ENCODE measurements at regions not wholly inside any gene's neighbourhood (a gene's known extent, or its start where the extent isn't known, plus 50 kb on each side); places are given as distances from the start of the nearest gene placed in this dataset.
A peak's percentile ranks its signal among the peaks of the same experiment; 100 is the strongest.
"Not testable (repeated sequence)": the region's sequence is repeated elsewhere in the genome, so short reads cannot be mapped to it uniquely, and the experiment has no call there.

DNA sequence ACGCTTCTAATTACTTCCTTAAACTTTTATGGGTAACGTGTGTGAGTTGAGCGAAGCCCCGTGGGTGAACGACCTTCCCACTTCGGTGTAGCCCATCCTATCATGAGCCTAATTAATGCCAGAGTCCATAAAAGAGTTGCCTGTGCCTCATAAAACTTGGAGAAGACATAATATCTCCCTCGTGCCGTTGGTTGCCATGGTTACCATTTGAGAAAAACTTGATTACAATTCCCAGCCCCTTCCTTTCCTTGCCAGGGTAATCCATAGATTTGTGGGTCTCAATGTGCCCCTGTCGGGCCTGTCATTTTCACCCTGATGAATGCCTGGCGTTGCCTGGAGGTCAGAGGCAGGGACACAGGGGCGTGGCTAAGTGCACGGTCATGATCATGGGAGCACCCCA is 127.1 kb downstream of the GLRX3 start:
- no peak for DNase-seq

DNA sequence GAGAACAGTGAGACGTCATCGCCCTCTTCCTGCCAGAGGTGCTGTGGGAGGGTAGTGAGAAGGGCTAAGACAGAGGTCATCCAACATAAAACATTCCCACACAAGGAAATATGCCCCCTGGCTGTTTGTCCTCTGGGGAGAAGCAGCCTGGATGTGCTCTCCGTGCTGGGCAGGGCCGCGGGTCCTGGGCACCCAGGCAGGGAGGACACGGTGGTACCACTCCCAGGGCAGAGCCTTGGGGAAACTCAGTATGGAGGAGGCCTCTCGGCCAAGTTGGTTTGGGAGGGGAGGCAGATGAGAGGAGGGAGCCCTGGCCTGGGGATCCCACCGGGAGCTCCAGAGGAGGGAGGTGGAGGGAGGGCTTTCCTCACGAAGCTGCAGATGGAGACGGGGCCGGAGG is 129.4 kb downstream of the GLRX3 start:
- no peak for DNase-seq

GRCh38 chr10:130282492-130283218 is 146.5 kb downstream of the GLRX3 start:
- DNase-seq = no peak

DNA sequence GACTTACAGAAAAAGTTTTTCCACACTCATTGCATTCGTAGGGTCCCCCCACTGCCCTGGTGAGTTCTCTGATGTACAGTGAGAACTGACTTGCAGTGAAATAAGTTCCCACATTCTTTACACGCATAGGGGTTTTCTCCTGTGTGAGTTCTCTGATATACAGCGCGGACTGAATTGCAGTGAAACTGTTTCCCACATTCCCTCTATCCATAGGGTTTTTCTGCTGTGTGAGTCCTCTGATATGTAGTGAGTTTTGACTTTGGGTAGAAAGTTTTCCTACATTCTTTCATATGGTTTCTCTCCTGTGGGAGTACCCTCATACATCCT is 147.0 kb downstream of the GLRX3 start:
- no peak for DNase-seq

DNA sequence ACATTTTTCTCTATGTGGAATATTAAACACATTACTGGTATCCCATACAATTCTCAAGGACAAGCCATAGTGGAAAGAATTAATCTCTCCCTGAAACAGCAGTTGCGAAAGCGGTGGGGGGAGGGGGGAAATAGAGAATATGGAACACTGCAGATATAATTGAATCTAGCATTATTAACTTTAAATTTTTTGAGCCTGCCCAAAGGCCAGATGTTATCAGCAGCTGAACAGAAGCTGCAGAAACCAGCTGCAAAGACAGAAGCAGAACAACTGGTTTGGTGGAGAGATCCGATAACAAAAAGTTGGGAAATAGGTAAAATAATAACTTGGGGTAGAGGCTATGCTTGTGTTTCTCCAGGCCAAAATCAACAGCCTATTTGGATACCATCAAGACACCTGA is 159.6 kb downstream of the GLRX3 start:
- DNase-seq = not testable (repeated sequence)

GRCh38 chr10:130300608-130301020 is 164.4 kb downstream of the GLRX3 start:
- peak in 2 of 4 experiments; percentile 6 to 39 for DNase-seq

- DNase-seq = peak; percentile 7 to 52 (median 36)
Observed at GRCh38 chr10:130301021-130301892, 165.1 kb downstream of the GLRX3 start.

DNA sequence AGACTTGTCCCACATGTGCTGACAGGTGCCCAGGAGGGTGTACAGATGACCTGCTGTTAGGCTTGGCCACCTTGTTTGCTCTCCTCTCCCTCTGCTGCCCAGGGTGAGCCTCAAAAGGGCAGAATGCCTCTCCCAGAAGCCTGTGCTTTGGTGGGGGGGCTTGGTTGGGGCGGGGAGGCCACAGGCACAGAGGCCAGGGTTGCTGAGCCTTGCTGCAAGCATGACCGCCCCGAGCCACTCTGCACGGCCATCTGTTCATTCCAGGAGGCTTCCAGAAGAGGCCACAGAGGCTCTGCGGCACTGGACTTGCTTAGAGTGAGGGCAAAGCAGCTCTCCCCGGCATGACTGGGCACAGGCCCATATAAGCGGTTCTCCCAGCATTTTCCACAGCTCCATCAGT is 190.8 kb downstream of the GLRX3 start:
- DNase-seq = no peak

GRCh38 chr10:130329792-130330191 is 193.6 kb downstream of the GLRX3 start:
- DNase-seq = no peak

- DNase-seq = no peak
Observed at GRCh38 chr10:130333185-130333584, 197.0 kb downstream of the GLRX3 start.

GRCh38 chr10:130335336-130335735 is 199.1 kb downstream of the GLRX3 start:
- DNase-seq = no peak

DNA sequence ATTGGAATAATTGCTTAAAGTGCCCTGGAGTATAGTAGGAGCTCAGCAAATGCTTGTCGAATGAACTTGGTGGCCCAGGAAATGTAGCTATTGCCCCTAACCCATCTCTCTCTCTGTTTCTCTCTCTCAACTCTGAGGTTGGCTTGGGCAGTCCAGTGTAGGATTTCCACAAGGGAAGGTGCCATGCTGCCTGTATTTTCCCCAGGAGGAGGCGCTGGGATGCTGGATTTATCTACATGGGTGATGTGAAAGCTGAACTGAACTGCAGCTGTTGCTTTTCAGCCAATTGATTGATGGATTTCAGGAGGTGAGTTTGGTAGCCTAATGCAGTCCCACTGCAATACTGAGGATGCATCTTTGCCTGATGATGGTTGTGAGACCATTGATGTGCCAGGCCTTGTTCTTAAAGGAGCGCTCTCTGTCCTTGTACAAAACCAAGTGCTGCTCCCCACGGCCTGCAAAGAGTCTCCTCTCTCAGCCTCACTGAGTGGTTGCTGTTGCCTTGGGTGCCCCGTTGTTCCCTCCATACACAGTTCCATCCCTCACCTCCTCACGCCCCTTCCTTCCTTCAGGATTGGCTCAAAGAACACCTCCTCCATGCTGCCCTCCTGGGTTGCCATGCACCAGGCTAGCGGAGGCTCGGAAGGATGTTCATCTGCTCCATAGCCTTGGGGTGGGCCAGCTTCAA is 200.6 kb downstream of the GLRX3 start:
- DNase-seq = no peak

GRCh38 chr10:130337305-130337640 is 201.1 kb downstream of the GLRX3 start:
- DNase-seq = no peak

GRCh38 chr10:130337696-130338635 is 201.8 kb downstream of the GLRX3 start:
- no peak for DNase-seq

- no peak for DNase-seq
Observed at GRCh38 chr10:130338636-130339024, 202.4 kb downstream of the GLRX3 start.

DNA sequence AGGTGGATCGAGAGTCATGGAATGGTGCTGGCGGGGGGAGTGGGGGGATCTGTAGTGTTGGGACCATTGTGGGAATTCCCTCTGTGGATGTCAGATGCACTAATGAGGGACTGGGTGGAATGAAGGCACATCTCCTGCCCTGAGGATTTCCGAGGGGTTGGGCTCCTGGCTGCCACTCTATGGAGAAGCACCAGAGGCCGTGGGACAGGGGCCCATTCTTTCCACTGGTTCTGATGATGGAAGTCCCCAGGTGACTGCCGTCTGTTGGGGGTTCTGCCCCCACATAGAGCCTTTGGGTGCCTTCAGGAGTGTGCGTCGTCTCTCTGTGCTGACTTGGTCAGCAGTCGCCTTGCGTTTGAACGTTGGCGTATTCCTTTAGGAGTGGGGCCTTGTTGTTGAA is 202.9 kb downstream of the GLRX3 start:
- no peak for DNase-seq

- DNase-seq = no peak
Observed at GRCh38 chr10:130339911-130340310, 203.7 kb downstream of the GLRX3 start.

DNA sequence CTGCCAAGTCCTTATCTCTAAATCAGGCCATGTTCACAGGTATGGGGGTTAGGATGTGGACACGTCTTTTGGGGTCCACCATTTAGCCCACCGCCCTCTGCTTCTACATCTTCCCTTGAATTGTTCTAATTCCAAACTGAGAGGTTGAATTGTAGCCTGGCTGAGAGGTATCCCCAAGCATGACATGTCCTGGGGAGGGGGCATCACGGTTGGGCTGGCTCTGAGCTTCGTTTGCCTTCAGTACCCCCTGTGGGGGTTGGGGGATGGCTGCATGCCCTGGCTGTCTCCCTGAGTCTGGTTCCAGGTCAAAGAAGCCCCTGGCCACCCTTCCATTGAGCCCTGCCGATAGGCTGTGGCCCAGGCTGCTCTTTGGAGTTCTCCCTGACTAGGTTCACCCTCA is 204.6 kb downstream of the GLRX3 start:
- no peak for DNase-seq

DNA sequence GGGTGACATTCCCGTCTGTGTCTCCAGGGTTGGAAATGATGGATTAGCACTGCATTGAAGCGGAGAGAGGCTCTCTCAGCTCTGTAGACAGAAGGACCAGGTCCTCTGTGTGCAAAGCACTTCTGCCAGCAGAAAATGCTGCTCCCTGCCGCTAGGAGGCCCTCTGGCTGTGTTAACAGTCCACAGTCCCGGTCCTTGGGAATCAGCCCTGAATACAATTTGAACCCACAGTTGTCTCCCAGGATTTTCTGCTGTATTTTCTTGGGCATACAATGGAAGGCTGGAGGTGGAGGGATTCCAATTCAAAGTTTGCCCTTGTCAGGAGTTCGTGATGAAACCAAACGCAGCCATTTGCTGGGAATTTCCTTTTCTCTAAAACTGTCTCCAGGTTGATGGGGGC is 205.2 kb downstream of the GLRX3 start:
- DNase-seq = no peak

DNA sequence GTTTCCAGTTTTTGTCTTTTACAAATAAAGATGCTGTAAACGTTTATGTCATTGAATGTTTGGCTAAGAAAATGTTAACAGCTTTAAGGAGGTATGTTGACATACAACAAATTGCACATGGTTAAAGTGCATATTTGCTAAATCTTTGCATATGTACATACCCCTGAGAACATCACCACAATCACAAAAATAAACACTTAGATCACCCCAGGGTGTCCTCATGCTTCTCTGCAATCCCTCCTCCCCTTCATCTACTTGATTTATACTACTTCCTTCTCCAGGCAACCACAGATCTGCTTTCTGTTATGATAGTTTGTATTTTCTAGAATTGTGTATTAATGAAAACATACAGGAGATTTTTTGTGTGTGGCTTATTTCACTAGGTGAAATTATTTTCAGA is 209.5 kb downstream of the GLRX3 start:
- no peak for DNase-seq

DNA sequence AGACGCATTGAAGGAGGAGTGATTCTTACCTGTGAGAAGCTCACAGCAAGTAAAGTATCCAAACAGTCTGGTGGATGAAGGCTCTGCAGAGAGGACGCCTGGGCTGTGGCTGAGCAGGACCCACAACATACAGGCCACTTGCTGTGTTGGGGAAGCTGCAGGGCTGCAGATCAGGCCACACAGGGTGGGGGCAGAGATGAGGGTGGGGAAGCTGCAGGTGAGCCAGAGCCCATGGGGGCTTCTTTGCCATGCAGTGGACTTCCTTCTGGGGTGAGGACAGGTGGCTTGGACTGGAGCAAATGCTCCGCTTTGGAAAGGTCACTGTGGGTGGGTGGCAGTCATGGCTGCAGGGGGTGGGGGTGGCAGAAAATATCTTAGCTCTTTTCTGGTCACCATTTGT is 214.8 kb downstream of the GLRX3 start:
- DNase-seq = no peak

DNA sequence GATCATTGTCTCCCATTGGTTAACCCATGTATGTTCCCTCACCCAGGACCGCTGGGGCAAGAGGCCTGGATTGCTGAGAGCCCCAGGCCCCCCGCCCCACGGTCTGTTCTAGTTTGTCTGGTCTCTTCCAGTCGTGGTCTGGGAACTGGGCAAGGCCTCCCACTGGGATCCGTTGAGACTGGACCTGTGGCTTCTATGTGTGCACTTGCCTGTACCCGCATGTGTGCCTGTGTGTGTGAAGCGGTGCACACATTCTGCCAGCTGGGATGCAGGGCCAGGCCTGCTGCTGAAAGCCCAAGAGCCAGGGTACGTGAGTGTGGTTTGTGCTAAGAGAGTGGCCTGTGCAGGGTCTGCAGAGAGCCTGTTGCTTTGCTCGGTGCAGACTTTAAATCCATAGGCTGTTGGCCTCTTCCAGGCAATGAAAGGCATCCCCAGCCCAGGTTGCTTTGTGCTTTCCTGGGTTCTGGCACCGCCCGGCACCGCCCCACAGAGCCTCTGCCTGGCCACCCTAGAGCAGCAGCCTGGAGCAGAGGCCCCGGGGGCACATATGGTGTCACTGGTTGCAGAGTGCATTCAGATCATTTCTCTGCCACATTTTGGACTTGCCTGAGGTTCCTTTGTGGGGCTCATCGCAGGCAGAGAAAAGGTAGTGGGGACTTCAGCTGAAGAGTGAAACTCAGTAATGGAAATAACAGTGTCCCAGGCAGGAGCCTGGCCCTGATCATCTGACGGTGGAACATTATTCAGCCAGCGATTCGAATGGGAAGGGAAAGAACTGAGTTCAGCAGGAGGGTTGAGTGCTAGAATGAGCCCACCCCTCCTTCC is 215.5 kb downstream of the GLRX3 start:
- DNase-seq = no peak

All from activated naive CD4-positive, alpha-beta T cell (primary cell).